GM21576 (cell line): ENCODE measurements at regions not wholly inside any gene's neighbourhood (a gene's known extent, or its start where the extent isn't known, plus 50 kb on each side); places are given as distances from the start of the nearest gene placed in this dataset.
"Not testable (repeated sequence)": the region's sequence is repeated elsewhere in the genome, so short reads cannot be mapped to it uniquely, and the experiment has no call there.

Source experiments
- ATAC-seq: cut with Tn5 transposase; IDR thresholded peaks from one replicate; pipeline ENCODE4 v1.9.1; 2021; ENCODE audit warnings: mild to moderate bottlenecking, moderate library complexity; ENCODE audit not compliant: unreplicated experiment

DNA sequence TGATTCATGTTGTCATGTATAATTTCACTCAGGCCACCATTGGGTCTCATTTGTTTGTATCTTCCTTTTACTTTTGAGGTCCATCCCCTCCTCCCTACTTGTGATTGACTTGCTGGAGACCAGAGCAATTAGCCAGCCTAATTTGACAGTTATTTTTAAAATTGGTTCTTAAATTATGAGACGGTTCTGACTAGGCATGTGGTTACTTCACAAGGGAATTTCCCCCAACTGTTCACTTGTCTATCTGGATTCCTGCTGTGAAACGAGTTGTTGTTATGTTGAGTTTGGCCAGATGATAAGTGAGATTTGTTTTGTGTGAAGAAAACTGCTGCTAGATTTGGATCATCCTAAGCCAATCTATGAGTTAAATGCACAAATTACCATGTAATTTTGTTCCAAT, 359.1 kb downstream of the BARHL2 start:
- ATAC-seq, result no peak

DNA sequence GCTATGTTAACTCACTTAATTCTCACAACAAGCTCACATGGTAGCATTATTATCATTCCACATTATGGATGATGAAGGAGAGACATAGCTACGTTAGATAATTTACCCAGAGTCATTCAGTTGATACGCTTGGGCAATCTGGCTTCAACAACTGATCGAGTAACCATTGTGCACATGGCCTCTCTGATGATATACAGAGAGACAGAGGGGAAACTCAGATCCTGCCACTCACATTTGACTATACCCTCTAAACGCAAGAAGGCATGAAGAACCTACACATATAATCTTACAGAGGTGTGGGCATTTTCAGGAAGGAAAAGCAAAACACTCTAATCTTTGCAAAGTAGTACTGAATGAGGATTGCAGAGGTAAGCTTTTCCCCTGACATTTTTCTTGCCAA, 360.1 kb downstream of the BARHL2 start:
- no peak for ATAC-seq

DNA sequence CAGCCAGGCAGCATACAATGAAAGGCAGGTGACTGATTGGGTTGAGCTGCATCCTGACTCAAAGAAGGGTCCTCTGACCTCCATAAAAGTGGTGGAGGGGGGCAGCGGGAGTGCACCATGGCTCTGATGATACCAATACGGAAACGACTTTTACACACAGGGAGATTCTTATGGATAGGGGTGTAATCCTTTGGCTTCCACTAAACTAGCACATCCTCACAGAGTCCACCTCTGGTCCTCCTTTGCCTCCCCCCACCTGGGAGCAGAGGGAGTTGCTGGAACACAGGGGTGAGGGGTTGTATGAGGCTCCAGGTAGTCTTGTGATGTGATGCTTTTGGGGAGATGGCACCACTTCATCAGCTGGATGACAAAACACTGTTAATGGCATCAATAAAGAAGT, 361.0 kb downstream of the BARHL2 start:
- ATAC-seq, result no peak

DNA sequence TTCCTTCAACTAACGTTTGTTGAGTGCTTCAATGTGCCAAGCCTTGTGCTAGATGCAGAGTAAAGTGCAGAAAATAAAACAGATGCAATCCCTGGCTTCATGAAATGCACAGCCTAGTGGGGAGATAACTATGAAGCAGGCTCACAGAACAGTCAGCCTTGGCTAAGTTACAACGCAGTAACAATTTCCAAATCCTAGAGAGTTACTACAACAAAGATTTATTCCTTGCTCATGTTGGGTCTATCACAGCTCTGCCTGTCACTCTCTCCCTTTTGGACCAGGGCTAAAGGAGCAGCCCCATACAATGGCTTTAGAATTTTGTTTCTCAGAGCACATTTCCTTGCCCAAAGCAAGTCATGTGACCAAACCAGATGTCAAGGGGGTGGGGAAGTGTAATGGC, 359.8 kb downstream of the ZNF326 start:
- ATAC-seq, result no peak

DNA sequence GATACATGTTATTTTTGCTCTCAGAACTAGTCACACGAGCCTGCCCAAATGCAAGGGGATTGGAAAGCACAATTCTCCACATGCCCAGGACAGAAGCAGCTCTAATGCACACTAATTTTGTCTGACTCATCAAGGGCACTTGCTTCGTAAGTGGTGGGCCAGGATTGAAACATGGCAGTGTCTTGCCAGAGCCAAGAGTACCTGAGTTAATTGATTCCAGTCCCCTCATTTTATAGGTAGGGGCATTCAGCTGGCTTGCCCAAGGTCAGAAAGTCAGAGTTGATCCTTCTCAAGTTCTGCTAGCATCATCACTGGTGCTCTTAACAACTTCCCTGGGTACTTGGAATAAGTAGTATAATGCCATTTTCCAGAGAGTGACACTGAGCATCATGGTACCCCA, 356.1 kb downstream of the ZNF326 start:
- no peak for ATAC-seq

GRCh38 chr1:90349510-90349909, 354.6 kb downstream of the ZNF326 start:
- ATAC-seq, result no peak

GRCh38 chr1:90348934-90349333, 354.0 kb downstream of the ZNF326 start:
- no peak for ATAC-seq

GRCh38 chr1:90348459-90348858, 353.5 kb downstream of the ZNF326 start:
- not testable (repeated sequence) for ATAC-seq

GRCh38 chr1:90347366-90347765, 352.5 kb downstream of the ZNF326 start:
- ATAC-seq, result no peak

DNA sequence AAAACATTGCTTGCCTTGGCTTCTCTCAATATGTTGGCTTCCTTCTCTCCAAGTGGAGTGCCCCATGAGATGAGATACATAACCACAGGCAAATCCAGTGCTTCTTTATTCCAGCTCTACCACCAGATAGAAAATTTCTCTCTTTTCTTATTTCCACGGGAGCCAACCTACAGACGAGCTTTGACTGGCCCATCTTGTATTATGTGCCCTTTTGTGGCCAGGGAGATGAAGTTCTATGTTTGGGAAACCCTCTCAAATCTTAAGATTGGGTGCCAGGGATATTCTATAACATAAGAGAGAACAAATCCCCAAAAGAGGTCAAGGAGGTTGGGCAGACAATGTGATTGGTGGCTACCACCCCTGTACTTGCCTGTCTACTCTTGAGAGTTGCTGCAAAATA, 351.8 kb downstream of the ZNF326 start:
- no peak for ATAC-seq

DNA sequence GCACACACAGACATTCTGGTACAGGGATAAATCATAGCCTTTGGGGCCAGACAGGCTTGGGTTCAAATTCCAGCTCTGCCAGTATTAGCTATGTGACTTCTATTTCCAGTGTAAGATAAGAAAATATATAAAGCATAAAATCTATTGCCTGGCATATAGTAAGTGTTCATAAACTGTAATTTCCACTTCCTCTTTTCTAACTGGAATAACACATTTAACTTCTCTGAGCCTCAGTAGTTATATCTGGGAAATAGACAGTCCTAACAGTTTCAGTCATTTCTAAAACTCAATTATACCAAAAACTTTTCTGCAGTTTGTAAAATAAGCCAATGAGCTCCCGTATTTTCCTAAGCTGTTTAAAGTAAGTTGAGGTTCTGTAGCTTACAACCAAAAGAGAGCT, 351.4 kb downstream of the ZNF326 start:
- ATAC-seq, result no peak

- ATAC-seq, result no peak
Measured at GRCh38 chr1:90344963-90345730, 350.2 kb downstream of the ZNF326 start.

GRCh38 chr1:90341516-90341915, 346.6 kb downstream of the ZNF326 start:
- no peak for ATAC-seq

DNA sequence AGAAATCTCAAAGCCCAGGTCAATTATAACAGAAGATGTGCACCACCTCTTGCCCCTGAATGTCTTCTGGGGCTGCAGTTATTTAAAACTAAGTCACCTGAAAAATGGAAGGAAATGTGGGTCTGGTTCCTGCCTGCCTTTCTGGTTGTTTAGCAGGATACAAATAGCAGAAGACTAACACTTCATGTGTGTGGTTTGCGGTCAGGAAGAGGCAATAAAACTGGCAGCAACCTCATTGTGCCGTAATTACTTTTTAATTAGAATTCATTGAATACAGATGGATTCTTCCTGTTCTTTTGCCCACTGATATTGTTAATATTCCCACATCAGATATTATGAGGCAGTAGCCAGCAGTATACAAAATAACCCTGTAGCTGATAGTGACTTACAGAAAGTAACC, 345.7 kb downstream of the ZNF326 start:
- ATAC-seq, result no peak

DNA sequence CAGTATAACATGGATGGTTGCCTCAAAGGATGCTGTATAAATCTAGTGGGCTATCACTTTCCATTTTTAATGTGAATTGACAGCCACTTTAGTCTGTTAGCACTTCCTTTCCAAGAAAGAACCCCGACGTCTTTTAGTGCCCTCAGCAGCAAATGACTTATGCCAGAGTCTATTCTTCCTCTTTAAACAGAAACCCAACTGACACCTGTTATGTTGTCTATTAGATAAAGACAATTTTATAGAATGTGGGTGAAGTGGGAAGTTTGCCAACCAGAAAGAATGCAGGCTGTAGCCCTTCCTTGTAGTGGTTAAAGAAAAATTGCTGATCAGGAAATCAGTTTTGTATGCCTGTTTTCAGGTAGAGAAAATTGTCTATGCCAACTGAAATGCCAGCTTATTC, 344.9 kb downstream of the ZNF326 start:
- ATAC-seq, result no peak

GRCh38 chr1:90336552-90337324, 341.8 kb downstream of the ZNF326 start:
- ATAC-seq, result no peak

- ATAC-seq, result no peak
Measured at GRCh38 chr1:90335558-90335957, 340.6 kb downstream of the ZNF326 start.

GRCh38 chr1:90334137-90334536, 339.2 kb downstream of the ZNF326 start:
- no peak for ATAC-seq

GRCh38 chr1:90325168-90325567, 330.3 kb downstream of the ZNF326 start:
- no peak for ATAC-seq

DNA sequence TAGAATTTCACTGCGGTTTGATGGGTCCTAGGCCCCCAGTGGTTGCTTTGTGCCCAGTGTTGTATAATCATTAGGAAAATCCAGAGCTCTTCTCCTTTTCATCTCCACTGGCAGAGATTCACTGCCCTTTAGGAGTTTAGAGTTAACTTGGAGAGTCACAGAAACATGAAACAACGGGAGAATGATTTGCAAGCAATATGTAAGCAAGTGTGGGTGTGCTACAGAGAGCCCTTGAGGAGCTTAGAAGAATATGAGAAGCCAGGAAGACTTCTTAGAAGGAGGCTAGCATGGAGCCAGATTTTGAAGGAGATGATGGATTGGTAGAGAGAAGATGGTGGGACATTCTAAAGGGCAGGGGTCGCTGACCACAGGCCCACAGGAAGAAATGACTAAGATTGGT, 327.3 kb downstream of the ZNF326 start:
- ATAC-seq, result no peak

GRCh38 chr1:90319918-90320317, 325.0 kb downstream of the ZNF326 start:
- ATAC-seq, result no peak

DNA sequence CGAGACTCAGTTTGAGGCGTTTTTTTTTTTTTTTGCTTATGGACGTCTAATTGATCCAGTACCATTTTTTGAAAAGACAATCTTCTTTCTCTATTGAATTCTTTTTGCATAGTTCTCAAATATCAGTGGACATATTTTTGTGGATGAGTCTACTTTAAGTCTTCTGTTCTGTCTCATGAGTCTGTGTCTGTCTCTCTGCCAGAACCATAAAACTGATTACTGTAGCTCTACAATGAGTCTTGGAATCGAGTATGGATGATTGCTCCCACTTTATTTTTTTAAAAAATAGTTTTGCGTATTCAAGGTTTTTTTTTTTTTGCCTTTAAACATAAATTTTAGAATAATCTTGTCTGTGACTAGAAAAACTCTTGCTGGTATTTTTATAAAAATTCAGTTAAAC, 323.5 kb downstream of the ZNF326 start:
- ATAC-seq, result no peak
